ENCODE measurements at regions not wholly inside any gene's neighbourhood (a gene's known extent, or its start where the extent isn't known, plus 50 kb on each side); places are given as distances from the start of the nearest gene placed in this dataset.
"Not testable (repeated sequence)": the region's sequence is repeated elsewhere in the genome, so short reads cannot be mapped to it uniquely, and the experiment has no call there.

DNA sequence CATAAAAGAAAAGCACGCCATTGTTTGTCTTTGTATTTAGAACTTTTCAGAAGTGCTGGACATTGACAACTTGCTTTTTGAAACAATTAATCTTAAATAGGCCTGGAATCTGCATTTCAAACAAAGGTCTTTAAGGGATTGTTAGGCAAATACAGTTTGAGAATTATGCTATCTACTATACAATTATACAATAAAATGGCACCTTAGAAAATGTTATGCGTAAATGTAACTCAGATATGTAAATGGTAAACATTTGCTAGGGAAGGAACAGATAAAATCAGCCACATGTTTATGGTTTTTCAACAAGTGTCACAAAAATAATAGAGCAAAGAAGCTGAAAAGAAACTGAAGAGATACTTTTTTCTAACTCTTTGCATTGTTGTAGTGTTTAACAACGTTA is 152.7 kb upstream of the PRSS12 start:
- DNase-seq: not testable (repeated sequence)

DNA sequence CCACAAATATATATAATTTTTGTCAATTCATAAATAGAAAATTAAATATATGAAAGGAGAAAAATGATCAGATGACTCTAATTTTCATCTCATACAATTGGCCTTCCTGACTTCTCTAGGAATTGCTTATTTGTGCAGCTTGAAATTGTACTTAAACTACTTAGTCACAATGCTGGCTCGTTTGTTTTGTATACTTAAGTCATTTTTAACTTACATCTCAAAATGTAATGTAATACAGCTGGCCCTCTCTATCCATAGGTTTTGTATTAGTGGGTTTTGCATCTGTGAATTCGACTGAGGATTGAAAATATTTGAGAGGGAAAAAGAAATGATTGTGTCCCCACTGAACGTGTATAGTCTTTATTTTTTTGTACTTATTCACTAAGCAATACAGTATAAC is 160.1 kb upstream of the PRSS12 start:
- not testable (repeated sequence) for DNase-seq

- not testable (repeated sequence) for DNase-seq
Measured at GRCh38 chr4:118514332-118514731, 161.5 kb upstream of the PRSS12 start.

- DNase-seq: peak; percentile 4
Measured at GRCh38 chr4:118516107-118516506, 163.3 kb upstream of the PRSS12 start.

DNA sequence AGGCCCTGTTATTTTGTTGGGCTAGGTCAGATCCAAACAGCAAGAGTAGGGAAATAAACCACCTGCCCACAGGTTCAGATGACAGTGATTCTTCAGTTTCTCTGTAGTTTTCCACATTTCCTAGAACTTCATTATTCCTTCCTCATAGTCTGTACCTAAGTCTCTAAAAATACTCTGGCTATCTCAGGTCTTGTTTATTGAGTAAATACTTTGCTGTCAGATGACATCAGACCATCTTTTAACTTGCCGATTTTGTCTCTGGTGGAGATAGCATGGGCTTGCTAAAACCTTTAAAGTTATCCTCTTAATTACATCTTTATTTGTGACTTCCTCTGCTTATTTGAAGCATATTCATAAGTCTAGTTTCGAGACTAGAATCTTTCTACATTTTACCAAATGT is 155.1 kb upstream of the METTL14 start:
- DNase-seq: not testable (repeated sequence)

GRCh38 chr4:118531947-118532346 is 153.2 kb upstream of the METTL14 start:
- not testable (repeated sequence) for DNase-seq

DNA sequence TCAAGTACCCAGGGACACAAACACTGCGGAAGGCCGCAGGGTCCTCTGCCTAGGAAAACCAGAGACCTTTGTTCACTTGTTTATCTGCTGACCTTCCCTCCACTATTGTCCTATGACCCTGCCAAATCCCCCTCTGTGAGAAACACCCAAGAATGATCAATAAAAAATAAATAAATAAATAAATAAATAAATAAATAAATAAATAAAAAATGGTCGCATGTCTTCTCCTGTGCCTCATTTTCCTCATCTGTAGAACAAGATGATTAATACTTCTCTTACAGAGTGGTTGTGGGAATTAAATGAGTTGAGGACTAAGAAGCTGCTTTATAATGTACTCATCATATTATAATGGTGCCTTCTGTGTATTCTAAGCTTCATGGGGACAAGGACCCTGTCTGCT is 149.4 kb upstream of the METTL14 start:
- DNase-seq: not testable (repeated sequence)

DNA sequence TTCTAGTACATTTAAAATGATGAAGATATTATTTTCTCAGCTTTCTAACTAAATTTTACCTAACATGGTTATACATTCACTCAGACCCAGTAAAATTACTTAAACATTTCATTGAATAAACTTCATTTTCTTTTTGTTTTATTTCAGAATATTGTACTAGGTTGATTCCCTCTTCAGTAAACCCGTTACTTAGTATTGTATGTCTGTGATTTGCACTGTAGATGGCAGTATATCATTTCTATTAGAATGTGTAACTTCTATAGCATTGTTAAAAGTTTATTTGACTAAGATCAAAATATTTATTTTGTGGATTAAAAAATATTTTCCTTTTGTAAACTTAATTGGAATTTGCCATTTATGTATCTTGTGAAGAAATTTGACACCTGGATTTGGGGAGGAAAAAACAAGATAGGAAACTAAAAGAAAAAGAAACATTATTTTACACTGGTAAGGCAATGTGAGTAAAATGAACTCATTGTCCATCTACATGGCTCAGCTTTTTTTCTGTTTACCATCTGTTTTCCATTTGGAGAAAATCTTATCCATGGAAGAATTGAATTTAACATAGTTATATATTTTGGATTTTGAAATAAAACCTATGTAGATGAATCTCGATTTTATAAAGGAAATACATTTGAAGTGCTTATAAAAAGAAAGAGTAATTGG is 145.6 kb upstream of the METTL14 start:
- peak; percentile 57 for DNase-seq

- not testable (repeated sequence) for DNase-seq
Measured at GRCh38 chr4:118556576-118556975, 128.6 kb upstream of the METTL14 start.

DNA sequence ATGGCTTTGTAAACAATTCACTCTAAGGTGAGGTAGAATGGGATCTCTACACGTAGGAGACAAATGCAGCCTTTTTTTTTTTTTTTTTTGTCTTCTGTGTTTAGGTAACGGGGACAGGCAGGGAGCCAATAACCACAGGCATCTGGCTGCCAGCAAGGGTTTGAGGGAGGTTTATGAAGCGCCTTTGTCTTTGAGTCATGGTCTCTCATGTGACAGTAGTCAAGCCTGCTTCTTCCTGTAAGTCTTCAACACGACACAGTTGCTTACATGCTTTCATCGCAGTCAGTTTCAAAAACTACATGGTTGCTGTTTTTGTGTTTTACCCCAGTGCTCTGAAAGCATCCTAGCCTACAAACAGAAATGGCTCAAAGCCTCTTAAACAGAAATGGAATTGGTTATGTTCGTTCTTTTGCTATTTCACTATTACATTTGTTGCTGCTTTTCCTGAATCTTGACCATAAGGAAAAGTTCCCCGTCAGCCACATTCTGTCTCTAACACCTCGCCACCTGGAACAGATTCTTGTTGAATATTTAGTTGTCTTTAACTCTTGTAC is 127.8 kb upstream of the METTL14 start:
- peak; percentile 27 for DNase-seq

GRCh38 chr4:118558188-118558587 is 127.0 kb upstream of the METTL14 start:
- DNase-seq: not testable (repeated sequence)

DNA sequence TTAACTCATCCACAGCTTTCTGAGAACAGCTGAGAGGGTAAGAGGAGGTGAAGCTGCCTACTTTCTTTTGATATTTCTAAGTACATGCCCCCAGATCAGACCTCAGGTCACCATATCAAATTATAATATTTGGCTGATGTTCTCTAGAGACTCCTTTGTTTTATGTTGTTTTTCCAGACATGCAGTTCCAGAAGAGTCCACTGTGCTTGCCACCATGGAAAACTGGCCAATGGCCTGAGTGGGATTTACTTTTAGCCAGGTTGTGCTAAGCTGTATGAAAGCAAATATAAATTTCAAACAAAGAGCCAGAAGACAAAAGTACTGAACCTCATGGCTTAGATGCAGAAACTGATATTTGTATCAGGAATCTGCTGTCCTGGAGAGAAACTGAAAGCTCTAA is 123.6 kb upstream of the METTL14 start:
- not testable (repeated sequence) for DNase-seq

DNA sequence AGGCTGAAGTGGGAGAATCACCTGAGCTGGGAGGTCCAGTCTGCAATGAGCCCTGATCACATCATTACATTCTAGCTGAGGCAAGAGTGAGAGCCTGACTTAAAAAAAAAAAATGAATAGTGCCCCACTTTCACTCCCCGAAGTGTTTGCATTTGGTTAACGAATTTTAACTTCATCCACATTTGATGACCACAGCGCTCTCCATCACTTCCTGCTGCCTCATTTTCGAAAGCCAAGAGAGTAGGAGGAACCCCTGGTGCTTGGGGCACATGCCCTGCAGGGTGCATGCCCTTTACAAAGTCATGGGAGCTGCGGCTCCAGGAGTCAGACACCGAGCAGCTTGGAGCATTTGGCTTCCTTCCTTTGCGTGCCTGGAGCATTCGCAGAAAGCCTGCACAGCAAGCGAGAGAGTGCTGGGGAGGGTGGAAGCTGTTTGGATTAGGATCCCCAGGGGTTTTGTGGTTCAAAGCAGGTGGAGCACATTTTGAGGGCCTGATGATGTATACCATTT is 119.1 kb upstream of the METTL14 start:
- DNase-seq: peak; percentile 12

DNA sequence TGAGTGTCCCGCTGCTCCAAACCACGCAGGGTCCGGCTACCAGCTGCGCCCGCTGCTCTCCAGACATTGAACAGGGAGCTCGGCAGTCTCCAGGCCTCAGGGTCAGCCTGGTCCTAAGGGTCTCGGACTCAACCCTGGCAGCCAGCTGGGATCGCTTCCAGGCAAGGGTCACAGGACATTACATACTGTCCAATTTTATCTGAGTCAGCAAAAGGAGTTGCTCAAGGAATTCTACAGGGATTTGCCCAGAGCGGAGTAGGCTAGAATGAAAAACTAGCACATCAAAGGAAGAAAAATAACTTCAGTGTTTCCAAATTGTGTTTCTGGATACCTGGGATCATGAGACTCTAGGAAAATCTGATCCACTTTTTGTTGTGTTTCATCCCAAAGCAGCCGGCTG is 112.2 kb upstream of the METTL14 start:
- not testable (repeated sequence) for DNase-seq

DNA sequence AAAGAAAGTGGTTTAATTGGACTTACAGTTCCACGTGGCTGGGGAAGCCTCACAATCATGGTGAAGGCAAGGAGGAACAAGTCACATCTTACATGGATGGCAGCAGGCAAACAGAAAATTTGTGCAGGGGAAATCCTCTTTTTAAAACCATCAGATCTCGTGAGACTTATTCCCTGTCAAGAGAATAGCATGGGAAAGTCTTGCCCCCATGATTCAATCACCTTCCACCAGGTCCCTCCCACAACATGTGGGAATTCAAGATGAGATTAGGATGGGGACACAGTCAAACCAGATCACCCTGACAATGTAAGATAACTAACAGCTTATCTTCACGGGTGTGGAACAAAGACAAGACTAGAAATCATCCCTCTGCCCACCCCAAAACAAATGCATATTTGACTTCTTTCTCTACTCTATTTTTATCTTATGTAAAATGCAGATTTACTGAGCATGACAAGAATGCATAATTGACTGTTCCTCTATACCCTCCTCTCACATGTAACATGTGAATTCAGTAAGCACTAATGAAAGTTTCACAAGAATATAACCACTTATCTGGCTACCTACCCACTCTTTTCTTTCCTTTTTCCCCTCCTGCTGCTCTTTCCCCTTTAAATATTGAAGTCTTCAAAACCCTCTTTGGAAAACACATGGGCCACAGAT is 110.8 kb upstream of the METTL14 start:
- peak; percentile 20 for DNase-seq

DNA sequence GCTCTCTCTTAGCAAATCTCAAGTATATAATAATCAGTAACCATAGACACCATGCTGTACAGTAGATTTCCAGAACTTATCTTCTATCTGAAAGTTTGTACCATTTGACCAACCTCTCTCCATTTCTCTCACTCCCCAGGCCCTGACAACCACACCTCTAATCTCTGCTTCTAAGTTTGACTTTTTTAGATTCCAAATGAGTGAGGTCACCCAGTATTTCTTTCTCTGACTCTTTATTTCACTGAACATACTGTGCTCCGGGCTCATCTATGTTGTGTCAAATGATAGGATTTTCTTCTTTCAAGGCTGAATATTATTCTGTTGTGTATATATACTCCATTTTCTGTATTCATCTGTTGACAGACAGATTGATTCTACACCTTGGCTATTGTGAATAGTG is 110.1 kb upstream of the METTL14 start:
- not testable (repeated sequence) for DNase-seq

DNA sequence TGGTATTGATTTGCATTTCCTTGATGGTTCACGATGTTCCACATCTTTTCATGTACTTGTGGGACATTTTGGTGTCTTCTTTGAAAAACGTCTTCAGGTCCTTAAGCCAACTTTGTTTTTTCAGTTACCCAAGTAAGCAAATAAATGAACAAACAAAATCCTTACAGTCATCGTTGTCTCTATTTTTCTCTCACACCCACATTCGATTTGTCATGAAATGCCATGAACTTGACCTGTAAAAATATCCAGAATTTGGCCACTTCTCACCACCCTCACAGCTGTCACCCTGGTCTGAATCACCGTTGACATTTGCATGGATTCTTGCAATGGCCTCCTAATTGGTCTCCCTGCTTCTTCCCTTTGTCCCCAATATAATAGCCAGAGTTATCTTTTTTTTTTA is 109.5 kb upstream of the METTL14 start:
- DNase-seq: not testable (repeated sequence)

DNA sequence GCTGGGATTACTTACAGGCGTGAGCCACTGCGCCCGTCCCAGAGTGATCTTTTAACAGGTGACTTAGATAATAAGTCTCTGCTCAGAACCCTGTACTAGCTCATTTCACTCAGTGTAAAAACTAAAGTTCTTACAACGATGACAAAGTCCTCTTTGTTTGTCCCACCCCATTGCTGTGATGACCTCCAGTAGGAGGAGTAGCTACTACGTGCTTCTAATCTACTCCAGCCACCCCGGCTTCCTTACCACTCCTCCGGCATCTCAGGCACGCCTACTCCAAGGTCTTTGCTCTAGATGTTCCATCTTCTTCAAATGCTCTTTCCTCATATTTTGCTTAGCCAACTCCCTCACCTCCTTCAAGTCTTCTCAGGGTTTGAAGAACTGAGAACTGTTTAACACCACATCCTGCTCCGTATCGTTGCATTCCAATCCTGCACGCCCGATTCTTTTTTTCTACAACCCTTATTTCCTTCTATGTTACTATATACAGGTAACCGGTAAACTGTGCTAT is 108.4 kb upstream of the METTL14 start:
- not testable (repeated sequence) for DNase-seq

DNA sequence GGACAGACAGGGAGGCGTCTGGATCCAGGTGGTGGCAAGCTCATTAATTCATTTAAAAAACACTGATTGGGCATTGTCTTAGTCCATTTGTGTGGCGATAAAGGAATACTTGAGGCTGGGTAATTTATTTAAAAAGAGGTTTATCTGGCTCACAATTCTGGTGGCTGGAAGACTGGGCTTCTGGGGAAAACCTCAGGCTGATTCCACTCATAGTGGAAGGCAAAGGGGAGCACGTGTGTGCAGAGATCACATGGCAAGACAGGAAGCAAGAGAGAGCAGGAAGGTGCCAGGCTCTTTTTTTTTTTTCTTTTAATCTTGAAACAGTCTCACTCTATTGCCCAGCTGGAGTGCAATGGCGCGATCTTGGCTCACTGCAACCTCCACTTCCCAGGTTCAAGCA is 100.2 kb upstream of the METTL14 start:
- no peak for DNase-seq

GRCh38 chr4:118586357-118586790 is 98.8 kb upstream of the METTL14 start:
- no peak for DNase-seq

DNA sequence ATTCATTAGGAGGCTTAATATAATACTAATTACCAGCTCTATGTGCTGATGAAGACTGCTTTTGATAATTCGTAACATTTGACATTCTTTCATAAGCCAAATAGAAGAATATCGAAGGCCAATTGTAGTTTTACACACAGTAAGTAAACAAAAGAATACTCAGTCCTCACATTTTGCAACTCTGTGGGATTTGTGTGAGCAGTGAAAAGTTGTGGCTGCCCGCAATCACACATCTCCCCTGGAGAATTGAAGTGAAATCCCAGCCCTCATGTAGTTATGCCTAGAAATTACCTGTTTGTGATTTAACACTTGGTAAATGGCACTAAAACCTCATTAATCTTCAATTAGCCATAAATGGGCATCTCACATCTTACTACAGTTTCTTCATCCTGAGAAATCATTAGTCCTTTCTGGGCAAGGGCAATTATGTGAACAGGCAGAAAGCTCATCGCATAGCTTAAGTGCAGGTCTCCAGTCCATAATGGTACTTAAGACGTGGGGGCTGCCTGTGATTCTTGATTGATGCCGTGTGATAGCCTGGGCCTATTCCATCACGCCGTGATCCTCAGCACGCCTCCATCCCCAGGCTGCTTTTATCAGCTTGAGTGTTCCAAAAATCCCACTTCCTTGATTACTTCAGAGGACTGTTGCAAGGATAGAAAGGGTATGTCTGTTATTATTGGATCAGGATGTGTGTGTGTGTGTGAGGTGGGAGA is 97.9 kb upstream of the METTL14 start:
- DNase-seq: no peak

DNA sequence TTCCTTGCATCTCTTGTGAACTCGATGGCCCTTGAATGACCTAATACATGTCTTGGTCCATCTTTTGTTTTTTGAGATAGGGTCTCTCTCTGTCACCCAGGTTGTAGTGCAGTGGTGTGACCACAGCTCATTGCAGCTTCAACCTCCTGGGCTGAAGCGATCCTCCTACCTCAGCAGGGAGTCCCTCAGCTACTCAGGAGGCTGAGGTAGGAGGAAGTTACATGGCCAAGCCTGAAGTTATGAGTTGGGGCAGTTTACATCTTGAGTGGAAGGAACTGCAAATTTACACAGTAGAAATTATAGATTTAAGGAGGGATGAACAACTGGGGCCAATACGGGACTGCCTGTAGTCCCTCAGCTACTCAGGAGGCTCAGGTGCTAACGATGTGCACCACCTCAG is 97.2 kb upstream of the METTL14 start:
- no peak for DNase-seq

- no peak for DNase-seq
Measured at GRCh38 chr4:118589471-118590055, 95.6 kb upstream of the METTL14 start.

Measured in hematopoietic multipotent progenitor cell treated with erythropoietin and hydrocortisone succinate and interleukin-3 and kit ligand, for 4 days (in vitro differentiated cells).